Muscle of arm (tissue), 1 donor: ENCODE measurements at regions not wholly inside any gene's neighbourhood (a gene's known extent, or its start where the extent isn't known, plus 50 kb on each side); places are given as distances from the start of the nearest gene placed in this dataset.
A peak's percentile ranks its signal among the peaks of the same experiment; 100 is the strongest.

ENCODE experiments used
- DNase-seq: peaks from one replicate; pipeline ENCODE4 v3.0.0-alpha.2; 2013

- DNase-seq, result peak; percentile 96
These were observed 187.9 kb downstream of the OPA1 start for GRCh38 chr3:193780810-193781478.

GRCh38 chr3:193782276-193782647 is 189.3 kb downstream of the OPA1 start:
- DNase-seq, result no peak

DNA sequence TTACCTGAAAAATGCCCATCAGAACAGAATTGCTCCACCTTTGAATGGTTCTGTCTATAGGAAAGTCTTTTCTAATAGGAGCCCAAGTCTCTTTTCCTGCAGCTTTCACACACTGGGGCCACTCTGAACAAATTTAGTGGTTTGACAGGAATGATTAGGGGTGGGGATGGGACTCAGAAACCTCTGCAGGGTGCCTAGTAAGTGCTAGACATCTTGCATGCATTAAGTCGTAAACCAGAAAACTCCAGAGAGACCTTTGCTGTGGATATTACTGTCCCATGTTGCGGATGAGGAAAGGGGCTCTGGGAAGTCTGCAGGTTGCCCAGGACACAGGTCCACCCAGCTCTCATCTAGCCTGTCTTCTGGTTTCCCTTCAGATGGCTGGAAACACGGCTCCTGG is 189.7 kb downstream of the OPA1 start:
- DNase-seq, result no peak

DNA sequence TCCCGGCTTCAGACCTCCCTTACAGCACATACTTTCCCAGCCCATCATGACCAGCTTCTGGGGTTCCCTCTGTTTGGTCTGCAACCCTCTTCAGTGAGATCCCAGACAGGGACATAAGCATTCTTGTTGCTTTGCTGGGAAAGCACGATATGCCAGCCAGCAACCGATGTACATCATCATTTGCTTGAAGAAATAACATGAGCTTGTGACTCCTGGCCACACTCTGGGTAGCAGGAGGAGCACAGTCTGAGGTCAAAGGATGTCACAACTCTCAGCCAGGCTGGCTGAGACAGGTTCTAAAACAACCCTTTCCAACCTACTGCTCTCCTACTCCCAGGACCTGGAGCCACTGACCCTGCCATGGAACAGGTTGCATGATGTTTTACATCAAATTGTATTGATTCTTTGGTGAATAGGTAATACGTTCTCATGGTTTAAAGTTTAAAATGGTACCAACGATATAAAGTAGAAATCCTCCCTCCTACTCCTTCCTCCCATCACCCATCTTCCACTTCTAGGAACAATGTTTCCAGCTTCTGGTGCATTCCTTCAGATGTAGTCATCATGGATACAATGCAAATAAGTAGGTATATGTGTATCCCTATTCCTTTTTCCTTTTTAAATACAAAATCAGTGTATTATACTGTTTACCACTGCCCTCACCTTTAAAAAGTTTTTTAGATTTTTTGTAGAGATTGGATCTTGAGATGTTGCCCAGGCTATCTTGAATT is 190.3 kb downstream of the OPA1 start:
- no peak for DNase-seq

DNA sequence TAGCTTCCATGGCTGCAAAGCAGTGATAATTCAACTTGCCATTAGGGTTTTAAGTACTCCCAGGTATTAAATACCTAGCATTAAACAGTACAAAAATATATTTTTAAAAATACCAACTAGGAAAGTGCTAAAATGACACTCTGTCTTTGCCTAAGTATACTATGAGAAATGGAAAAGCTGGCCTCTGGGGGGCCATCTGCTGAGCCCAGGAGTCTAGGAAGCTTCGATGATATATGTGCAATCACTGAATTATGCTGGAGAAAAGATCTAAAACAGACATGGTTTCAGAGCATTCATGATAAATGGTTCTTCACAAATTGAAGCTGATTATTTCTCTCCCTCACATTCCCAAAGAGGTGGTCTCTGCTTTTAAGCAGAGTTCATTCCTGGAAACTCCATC is 191.8 kb downstream of the OPA1 start:
- no peak for DNase-seq

GRCh38 chr3:193787496-193787870 is 194.5 kb downstream of the OPA1 start:
- no peak for DNase-seq

- DNase-seq, result peak; percentile 84
These were observed 195.4 kb downstream of the OPA1 start for GRCh38 chr3:193788189-193788991.

GRCh38 chr3:193789455-193789854 is 196.4 kb downstream of the OPA1 start:
- no peak for DNase-seq

DNA sequence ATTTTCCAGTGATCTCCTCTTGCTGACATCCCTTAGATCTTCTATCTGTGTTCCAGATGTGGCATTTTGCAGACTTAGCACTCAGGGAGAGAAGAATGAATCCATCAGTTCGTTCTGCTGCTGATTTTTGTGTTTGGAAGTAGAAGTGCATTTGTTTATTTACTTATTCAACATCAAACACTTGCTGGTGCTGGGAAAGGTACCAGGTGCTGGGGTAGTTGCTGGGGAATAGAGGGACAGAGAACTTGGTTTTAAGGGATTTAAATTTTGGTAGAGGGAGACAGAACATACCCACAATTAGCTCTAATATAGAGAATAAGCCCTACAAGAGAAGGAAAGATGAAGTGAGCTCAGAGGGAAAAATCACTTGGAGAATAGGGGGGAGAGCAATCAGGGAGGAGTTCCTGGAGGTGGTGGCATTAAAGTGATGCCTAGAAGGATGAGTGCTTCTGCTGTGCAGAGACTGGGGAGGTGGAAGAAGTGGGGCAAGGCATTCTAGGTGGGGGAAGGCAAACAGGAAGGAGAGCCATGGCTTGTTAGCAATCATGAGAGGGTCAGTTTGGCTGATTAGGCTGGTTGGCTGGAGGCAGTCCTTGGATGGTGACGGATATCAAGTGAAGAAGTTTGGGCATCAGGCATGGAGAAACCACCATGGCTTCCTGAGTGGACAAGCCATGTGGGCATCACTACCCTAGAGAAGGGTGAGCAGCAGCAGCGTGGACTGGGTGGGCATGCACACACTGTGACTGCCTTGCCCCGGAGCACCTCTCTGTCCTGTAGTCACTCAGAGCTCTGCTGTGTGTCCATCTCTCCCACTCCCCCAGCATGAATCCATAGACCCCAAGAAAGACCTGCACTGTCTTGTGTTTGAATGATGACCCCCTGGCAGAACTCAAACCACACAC is 197.3 kb downstream of the OPA1 start:
- DNase-seq, result no peak

DNA sequence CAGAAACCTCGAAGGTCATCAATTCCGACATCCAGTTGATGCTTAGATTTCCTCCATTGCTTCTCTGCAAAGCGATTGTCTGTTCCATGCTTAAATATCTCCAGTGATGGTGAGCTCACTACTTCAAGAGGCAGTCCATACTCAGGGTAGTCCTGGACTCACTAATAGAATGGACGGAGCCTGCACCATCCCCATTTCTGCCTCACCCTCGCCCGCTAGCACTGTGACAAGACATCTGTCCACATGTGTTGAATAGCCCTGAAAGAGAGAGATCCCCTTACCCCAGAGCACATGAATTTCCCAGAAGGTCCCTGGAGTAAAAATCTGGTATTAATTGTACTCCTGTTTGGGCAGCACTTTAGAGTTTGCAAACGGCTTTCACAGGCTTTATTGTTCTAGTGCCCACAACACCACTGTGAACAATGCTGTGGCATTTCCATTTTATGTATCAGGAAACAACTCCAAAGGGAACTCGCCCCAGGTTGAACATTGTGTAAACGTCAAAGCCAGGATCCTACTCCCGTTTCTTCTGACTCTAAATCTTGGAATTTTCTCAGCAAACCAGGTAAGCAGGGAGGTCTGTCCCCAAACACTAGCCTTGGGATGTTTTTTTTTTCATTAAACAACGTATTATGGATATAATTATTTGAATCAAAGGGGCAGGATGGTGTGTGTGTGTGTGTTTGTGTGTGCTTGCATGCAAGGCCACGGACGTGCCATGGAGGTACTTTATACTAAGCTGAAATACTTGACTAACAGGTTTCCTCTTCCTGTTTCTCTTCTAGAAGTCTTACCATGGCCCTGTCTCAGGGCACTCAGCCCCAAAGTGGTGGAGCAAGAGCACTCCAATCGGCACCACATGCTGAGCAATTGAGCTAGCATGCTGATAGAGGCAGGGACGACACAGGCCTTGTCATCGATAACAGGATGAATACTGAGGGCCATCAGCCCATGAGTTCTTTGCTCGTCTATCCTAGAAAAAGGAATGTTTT is 198.3 kb downstream of the OPA1 start:
- DNase-seq, result no peak

GRCh38 chr3:193793123-193793522 is 200.1 kb downstream of the OPA1 start:
- DNase-seq, result no peak

GRCh38 chr3:193794002-193794881 is 201.2 kb downstream of the OPA1 start:
- DNase-seq, result no peak

GRCh38 chr3:193795062-193795690 is 202.2 kb downstream of the OPA1 start:
- DNase-seq, result no peak

- no peak for DNase-seq
These were observed 203.1 kb downstream of the OPA1 start for GRCh38 chr3:193796089-193796488.

DNA sequence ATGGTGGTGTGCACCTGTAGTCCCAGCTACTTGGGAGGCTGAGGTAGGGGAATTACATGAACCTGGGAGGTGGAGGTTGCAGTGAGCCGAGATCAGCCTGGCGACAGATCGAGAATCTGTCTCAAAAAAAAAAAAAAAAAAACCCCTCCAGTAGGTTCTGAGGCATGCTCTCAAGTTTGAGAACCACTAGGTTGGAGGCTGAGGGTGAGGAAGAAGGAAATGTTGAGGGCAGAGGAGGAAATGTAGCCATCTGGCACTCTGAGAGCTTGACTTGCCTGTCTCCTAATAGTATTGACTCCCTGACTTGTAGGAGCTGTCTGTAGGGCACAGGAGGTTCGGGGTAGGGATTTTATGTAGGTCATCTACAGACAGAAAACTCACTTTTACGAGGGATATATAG is 204.6 kb downstream of the OPA1 start:
- no peak for DNase-seq

DNA sequence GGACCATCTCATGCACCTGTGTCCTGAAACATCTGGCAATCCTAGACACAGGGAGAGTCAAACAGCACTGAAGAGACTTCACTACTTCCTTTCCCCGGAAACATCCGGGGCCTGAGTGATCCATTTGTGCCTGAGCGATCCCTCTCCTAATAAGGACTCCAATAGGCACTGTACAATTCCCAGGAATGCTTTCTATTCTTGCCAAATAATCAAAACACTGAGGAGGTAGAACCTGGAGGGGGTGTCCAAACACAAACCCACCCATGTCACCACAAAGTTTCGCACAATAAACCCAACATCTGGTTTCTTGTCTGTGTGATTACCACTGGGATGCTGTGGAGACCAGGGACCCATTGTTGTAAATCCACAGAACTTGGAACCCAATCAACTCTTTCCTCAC is 205.0 kb downstream of the OPA1 start:
- DNase-seq, result no peak

GRCh38 chr3:193800138-193801043 is 207.4 kb downstream of the OPA1 start:
- DNase-seq, result no peak

DNA sequence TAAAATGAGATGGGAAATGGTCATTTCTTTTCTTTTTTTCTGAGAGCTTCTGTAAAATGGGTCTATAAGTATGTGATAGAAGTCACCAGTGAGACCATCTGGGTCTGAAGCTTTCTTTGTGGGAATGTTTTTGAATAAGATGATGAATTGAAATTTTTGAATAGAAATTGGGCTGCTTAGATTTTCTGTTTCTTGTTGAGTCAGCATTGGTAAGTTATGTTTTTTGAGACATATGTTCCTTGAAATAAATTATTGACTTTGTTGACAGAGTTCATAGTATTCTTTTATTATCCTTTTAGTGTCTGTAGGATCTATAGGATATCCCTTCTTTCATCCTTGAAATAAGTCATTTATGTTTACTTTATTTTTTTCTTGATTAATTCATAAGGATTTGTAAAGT is 208.1 kb downstream of the OPA1 start:
- DNase-seq, result no peak
